MM.1S (cell line): ENCODE measurements at regions not wholly inside any gene's neighbourhood (a gene's known extent, or its start where the extent isn't known, plus 50 kb on each side); places are given as distances from the start of the nearest gene placed in this dataset.

ENCODE experiments used
- EZH2 ChIP-seq: fragments of 300-600 bp; sonication (generic); optimal IDR thresholded peaks from 2 replicates; pipeline ENCODE3; 2017; ENCODE audit warnings: low read depth, mild to moderate bottlenecking, antibody characterized with exemption, low read length, mixed read lengths
- TF ChIP-seq, protein P1 (sequence below): fragments of 300-600 bp; sonication (generic); IDR thresholded peaks from 2 replicates; pipeline ENCODE4 v1.5.1; 2016; ENCODE audit warnings: antibody characterized with exemption, low read length, mixed read lengths

DNA sequence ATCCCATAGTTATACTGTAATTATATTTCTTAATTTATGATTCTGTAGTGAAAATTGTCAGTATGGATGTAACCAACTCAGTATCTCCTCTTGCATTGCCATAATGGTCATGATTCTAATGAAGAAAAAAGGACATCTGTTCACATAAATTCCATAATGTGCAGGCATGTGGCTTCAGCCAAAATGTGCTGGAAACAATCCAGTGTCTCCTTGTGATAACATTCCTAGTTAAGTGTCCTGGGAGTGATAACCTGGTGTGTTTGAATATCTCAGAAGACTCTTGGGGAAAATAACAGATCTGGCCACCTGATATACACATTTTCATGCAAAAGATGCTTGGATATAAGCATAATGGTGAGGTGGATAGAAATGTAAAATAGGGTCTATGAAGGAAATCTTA lies 2309.8 kb downstream of the PCDH7 start:
- TF ChIP-seq, protein P1, sequence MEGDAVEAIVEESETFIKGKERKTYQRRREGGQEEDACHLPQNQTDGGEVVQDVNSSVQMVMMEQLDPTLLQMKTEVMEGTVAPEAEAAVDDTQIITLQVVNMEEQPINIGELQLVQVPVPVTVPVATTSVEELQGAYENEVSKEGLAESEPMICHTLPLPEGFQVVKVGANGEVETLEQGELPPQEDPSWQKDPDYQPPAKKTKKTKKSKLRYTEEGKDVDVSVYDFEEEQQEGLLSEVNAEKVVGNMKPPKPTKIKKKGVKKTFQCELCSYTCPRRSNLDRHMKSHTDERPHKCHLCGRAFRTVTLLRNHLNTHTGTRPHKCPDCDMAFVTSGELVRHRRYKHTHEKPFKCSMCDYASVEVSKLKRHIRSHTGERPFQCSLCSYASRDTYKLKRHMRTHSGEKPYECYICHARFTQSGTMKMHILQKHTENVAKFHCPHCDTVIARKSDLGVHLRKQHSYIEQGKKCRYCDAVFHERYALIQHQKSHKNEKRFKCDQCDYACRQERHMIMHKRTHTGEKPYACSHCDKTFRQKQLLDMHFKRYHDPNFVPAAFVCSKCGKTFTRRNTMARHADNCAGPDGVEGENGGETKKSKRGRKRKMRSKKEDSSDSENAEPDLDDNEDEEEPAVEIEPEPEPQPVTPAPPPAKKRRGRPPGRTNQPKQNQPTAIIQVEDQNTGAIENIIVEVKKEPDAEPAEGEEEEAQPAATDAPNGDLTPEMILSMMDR = no peak
- TF ChIP-seq EZH2 = no peak
